PFSK-1 (cell line): ENCODE measurements at regions not wholly inside any gene's neighbourhood (a gene's known extent, or its start where the extent isn't known, plus 50 kb on each side); places are given as distances from the start of the nearest gene placed in this dataset.

Experiments used
- FOXP2 ChIP-seq: optimal IDR thresholded peaks from 2 replicates; pipeline ENCODE3; 2011; ENCODE audit warnings: borderline replicate concordance, control low read depth, inconsistent platforms; ENCODE audit not compliant: insufficient read depth; ENCODE audit errors: extremely low read length, extremely low read depth
- POLR2AphosphoS5 ChIP-seq: IDR thresholded peaks from 2 replicates; pipeline ENCODE4 v1.6.1; 2012; ENCODE audit warnings: low read depth, mild to moderate bottlenecking, control low read depth, low read length, moderate library complexity
- REST ChIP-seq, 2 experiments: IDR thresholded peaks; 2 replicates each; pipeline versions ENCODE4 v1.6.1 to v1.8.0; 2011 to 2012; ENCODE audit warnings: low read depth in 2 of 2, low read length in 2 of 2, control low read depth in 1 of 2, inconsistent platforms in 1 of 2, mild to moderate bottlenecking in 1 of 2, moderate library complexity in 1 of 2; ENCODE audit not compliant: insufficient read depth in 1 of 2
- SIN3A ChIP-seq: IDR thresholded peaks from 2 replicates; pipeline ENCODE4 v1.6.1; 2012; ENCODE audit warnings: mild to moderate bottlenecking, low read length, moderate library complexity, borderline replicate concordance; ENCODE audit not compliant: insufficient read depth
- TAF1 ChIP-seq: IDR thresholded peaks from 2 replicates; pipeline ENCODE4 v1.6.1; 2012; ENCODE audit warnings: low read length, control low read depth, borderline replicate concordance; ENCODE audit not compliant: insufficient read depth

DNA sequence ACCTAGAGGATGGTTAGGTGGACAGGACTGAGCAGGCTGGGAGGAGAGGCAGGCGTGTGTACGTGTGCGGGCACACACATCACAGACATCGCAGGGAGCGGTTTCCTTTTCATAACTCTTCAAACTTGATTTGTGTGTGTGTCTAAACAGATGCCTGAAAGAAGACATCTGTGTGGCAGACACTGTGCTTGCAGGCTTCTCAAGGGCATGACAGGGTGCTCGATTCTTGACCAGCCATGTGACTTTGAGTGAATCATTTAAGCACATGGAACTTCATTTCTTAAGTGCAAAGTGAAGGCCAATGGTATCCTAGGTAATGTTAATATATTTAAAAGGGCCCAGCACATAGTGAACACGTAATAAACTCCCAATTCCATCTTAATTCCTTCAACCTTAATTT lies 186.5 kb downstream of the SCP2D1 start:
- TF ChIP-seq REST (IDR thresholded peaks at IDR 0.05; ENCODE audit: insufficient read depth in 1 of 2, low read depth in 2 of 2, low read length in 2 of 2) (no peak), TAF1 (no peak), POLR2AphosphoS5 (no peak), FOXP2 (no peak), SIN3A (no peak)
